22Rv1 (cell line): ENCODE measurements at regions not wholly inside any gene's neighbourhood (a gene's known extent, or its start where the extent isn't known, plus 50 kb on each side); places are given as distances from the start of the nearest gene placed in this dataset.

Experiments
- CTCF ChIP-seq: fragments of 450-650 bp; IDR thresholded peaks from 2 replicates; pipeline ENCODE4 v1.5.1; 2017; ENCODE audit warnings: mild to moderate bottlenecking
- ZFX ChIP-seq: fragments of 450-650 bp; IDR thresholded peaks from 2 replicates; pipeline ENCODE4 v1.6.1; 2017; ENCODE audit warnings: antibody characterized with exemption, borderline replicate concordance

- no peak for TF ChIP-seq CTCF
- TF ChIP-seq ZFX, result no peak
These were observed 132.9 kb upstream of the SSTR1 start for GRCh38 chr14:38074754-38075153.
